Endothelial cell (in vitro differentiated cells): ENCODE measurements at regions not wholly inside any gene's neighbourhood (a gene's known extent, or its start where the extent isn't known, plus 50 kb on each side); places are given as distances from the start of the nearest gene placed in this dataset.

Experiments used
- DNase-seq: peaks from one replicate; pipeline ENCODE4 v3.0.0; 2021; ENCODE audit warnings: low spot score
- H3K27ac Mint-ChIP-seq: one replicate; pipeline ENCODE4 v1.8.0; 2021; ENCODE audit warnings: mixed read lengths, inconsistent platforms; ENCODE audit not compliant: unreplicated experiment
- H3K27me3 Mint-ChIP-seq: one replicate; pipeline ENCODE4 v1.8.0; 2021; ENCODE audit warnings: mild to moderate bottlenecking, moderate library complexity, mixed read lengths, inconsistent platforms; ENCODE audit not compliant: unreplicated experiment
- H3K36me3 Mint-ChIP-seq: one replicate; pipeline ENCODE4 v1.8.0; 2021; ENCODE audit warnings: mild to moderate bottlenecking, low read depth, mixed read lengths, inconsistent platforms; ENCODE audit not compliant: unreplicated experiment
- H3K4me1 Mint-ChIP-seq: one replicate; pipeline ENCODE4 v1.8.0; 2021; ENCODE audit warnings: mild to moderate bottlenecking, mixed read lengths, inconsistent platforms; ENCODE audit not compliant: unreplicated experiment
- H3K4me3 Mint-ChIP-seq: one replicate; pipeline ENCODE4 v1.8.0; 2021; ENCODE audit warnings: mild to moderate bottlenecking, mixed read lengths, inconsistent platforms; ENCODE audit not compliant: unreplicated experiment
- H3K9me3 Mint-ChIP-seq: one replicate; pipeline ENCODE4 v1.8.0; 2021; ENCODE audit warnings: mixed read lengths, inconsistent platforms; ENCODE audit not compliant: unreplicated experiment
- CTCF ChIP-seq: fragments of 200-600 bp; sonication (generic); IDR thresholded peaks from one replicate; pipeline ENCODE4 v1.5.0; 2021; ENCODE audit warnings: antibody characterized with exemption; ENCODE audit not compliant: unreplicated experiment

GRCh38 chr11:32510039-32510438, 73.6 kb upstream of the EIF3M start:
- Mint-ChIP-seq H3K36me3 (no peaks in the 10 kb centered on the region), H3K27me3 (no peaks in the 10 kb centered on the region), H3K27ac (no peak overlapping the region), H3K4me1 (no peaks in the 10 kb centered on the region), H3K9me3 (no peaks in the 10 kb centered on the region), H3K4me3 (no peak overlapping the region)
- no peak for TF ChIP-seq CTCF
- no peak for DNase-seq

- H3K36me3 Mint-ChIP-seq, result no peaks in the 10 kb centered on the region
- no peaks in the 10 kb centered on the region for H3K27me3 Mint-ChIP-seq
- no peak overlapping the region for H3K27ac Mint-ChIP-seq
- H3K9me3 Mint-ChIP-seq, result no peaks in the 10 kb centered on the region
- TF ChIP-seq CTCF, result no peak
- DNase-seq, result no peak
- H3K4me3 Mint-ChIP-seq, result no peak overlapping the region
- H3K4me1 Mint-ChIP-seq, result no peaks in the 10 kb centered on the region
Measured at GRCh38 chr11:32508780-32509179, 73.4 kb upstream of the WT1 start.

GRCh38 chr11:32500001-32500400, 64.7 kb upstream of the WT1 start:
- TF ChIP-seq CTCF, result no peak
- H3K27me3 Mint-ChIP-seq, result no peaks in the 10 kb centered on the region
- H3K4me1 Mint-ChIP-seq, result no peaks in the 10 kb centered on the region
- no peak overlapping the region for H3K27ac Mint-ChIP-seq
- no peak overlapping the region for H3K4me3 Mint-ChIP-seq
- H3K9me3 Mint-ChIP-seq, result no peaks in the 10 kb centered on the region
- no peak for DNase-seq
- no peaks in the 10 kb centered on the region for H3K36me3 Mint-ChIP-seq

- H3K27ac Mint-ChIP-seq, result no peak overlapping the region
- no peaks in the 10 kb centered on the region for H3K27me3 Mint-ChIP-seq
- no peaks in the 10 kb centered on the region for H3K4me1 Mint-ChIP-seq
- no peak for TF ChIP-seq CTCF
- no peak for DNase-seq
- H3K9me3 Mint-ChIP-seq, result no peaks in the 10 kb centered on the region
- no peak overlapping the region for H3K4me3 Mint-ChIP-seq
- H3K36me3 Mint-ChIP-seq, result no peaks in the 10 kb centered on the region
Measured at GRCh38 chr11:32497951-32498350, 62.6 kb upstream of the WT1 start.

GRCh38 chr11:32494629-32495028, 59.3 kb upstream of the WT1 start:
- H3K4me1 Mint-ChIP-seq, result no peaks in the 10 kb centered on the region
- H3K4me3 Mint-ChIP-seq, result no peak overlapping the region
- no peak overlapping the region for H3K27ac Mint-ChIP-seq
- H3K27me3 Mint-ChIP-seq, result peaks cover 2% of the 10 kb centered on the region
- no peak for DNase-seq
- no peaks in the 10 kb centered on the region for H3K9me3 Mint-ChIP-seq
- no peaks in the 10 kb centered on the region for H3K36me3 Mint-ChIP-seq
- no peak for TF ChIP-seq CTCF
